GM13977 (cell line): ENCODE measurements at regions not wholly inside any gene's neighbourhood (a gene's known extent, or its start where the extent isn't known, plus 50 kb on each side); places are given as distances from the start of the nearest gene placed in this dataset.

ENCODE experiments used
- DNase-seq: peaks from one replicate; pipeline ENCODE4 v3.0.0; 2012; ENCODE audit warnings: low spot score
- in situ Hi-C: fragments of 300-500 bp; cut with MboI; formaldehyde crosslinking; loops from one replicate; pipeline ENCODE4 v1.12.0; 2022; ENCODE audit warnings: low sequenced_read_pairs, low pct_unique_long_range_greater_than_20kb, mixed read lengths, inconsistent platforms; ENCODE audit not compliant: unreplicated experiment
- TF ChIP-seq, protein P1 (sequence below): IDR thresholded peaks from 2 replicates; pipeline ENCODE4 v1.5.1; 2012; ENCODE audit warnings: mild to moderate bottlenecking, control low read depth; ENCODE audit not compliant: insufficient read depth; ENCODE audit errors: extremely low read depth, missing control alignments

DNA sequence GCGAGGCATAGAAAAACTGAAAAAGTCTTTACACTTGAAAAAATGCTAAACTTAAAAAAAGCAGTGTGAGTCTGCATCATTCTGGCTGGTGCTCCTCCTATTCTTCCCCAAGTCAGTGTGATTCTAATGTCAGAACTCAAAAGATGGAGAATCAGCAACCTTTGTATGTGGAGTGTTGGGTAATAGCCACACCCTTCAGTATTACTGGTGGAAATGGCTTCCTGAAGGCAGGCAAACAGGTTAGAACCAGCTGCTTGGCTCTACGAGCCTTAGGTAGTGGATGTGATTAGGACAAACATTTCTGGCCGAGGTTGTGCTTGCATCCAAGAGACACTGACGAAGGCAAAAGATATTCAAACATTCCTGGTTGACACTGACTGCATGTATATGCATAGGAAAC is 353.4 kb upstream of the TACR3 start:
- TF ChIP-seq, protein P1, sequence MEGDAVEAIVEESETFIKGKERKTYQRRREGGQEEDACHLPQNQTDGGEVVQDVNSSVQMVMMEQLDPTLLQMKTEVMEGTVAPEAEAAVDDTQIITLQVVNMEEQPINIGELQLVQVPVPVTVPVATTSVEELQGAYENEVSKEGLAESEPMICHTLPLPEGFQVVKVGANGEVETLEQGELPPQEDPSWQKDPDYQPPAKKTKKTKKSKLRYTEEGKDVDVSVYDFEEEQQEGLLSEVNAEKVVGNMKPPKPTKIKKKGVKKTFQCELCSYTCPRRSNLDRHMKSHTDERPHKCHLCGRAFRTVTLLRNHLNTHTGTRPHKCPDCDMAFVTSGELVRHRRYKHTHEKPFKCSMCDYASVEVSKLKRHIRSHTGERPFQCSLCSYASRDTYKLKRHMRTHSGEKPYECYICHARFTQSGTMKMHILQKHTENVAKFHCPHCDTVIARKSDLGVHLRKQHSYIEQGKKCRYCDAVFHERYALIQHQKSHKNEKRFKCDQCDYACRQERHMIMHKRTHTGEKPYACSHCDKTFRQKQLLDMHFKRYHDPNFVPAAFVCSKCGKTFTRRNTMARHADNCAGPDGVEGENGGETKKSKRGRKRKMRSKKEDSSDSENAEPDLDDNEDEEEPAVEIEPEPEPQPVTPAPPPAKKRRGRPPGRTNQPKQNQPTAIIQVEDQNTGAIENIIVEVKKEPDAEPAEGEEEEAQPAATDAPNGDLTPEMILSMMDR, result no peak
- no peak for DNase-seq
- in situ Hi-C loops, result loop anchor here (25.0 kb wide), 1 partner anchor 1389 kb away; the partner anchor contains the start of gene PPA2

DNA sequence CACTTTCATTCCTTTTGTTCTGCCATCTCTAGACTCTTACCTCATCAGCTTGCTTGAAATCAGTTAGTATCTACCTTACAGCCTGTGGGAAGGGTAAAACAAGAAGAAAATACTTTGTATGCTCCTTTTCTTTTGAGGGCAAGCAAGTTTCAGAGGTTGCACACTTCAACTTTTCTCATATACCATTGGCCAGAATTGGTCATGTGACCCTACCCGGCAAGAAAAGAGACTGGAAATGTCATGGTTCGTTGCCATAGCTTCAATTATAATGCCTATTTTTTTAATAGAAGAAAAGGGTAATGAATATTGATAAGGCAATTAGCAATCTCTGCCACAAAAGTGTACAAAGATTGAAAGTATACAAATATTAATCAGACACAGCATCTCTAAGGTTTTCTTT is 346.7 kb upstream of the TACR3 start:
- TF ChIP-seq, protein P1, result no peak
- DNase-seq, result no peak
- in situ Hi-C loops, result loop anchor here (10.0 to 25.0 kb wide), 2 partner anchors 798 to 1396 kb away; partner anchors contain the start of gene PPA2

DNA sequence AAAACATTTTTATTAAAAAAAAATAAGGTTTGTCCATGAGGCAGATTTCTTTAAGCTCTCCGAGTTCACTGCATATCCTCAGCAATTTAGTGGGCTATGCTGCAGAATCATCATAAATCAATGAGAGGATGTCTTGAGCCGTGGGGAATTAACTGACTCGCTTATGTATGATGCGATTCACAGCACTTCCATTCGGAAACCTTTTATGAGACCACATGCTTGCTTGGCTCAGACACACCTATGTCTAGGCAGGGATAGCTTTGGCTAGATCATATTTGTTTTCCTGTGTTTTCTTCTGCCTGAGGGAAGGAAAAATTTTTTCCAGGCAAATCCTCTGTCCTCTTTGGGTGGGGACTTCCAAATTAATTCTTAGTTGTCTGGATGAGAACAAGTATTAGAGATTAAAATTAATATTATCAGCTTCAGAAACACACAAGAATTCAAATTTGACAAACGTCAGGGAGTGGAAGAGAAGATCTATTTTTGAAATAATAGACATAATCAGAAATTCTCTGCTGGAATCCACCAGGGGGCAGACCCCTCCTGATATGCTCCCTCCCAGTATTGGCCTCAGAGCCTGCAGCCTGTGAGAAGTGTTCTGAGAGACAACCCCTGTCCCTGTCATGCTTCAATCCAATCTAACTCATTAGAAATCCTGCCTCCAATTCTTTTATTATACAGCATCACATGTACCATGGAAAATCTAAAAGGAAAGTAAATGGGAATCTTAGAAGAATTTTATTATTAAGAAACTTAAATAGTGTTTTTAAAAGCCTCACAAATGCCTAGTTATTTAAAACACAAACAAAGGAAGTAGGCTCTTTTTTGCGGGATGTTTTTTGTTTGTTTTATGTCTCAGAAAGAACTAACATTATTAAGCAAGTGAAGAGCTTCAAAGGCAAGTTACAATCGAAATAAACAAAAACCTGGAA is 345.1 kb upstream of the TACR3 start:
- TF ChIP-seq, protein P1, result peak; percentile 60
- DNase-seq, result peak; percentile 13
- in situ Hi-C loops, result loop anchor here (10.0 to 25.0 kb wide), 2 partner anchors 800 to 1397 kb away; partner anchors contain the start of gene PPA2

DNA sequence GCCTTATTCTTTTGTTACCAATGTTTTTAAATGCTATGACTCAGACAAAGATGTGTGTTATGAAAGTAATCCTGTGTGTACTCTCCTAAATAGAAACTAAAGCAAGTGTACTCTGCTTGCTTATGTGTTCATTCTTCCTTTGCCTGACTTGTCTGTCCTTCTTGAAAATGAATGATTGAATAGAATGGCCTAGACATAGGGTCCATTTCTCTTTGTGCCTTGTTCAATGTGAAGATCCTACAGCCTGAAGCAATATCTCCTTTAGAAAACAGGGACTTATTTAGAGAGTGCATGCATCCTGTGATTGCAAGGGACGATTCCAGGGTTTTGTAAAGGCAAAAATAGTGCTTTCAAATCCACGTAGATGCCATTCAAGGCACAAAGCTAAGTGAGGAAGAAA is 343.6 kb upstream of the TACR3 start:
- DNase-seq, result no peak
- TF ChIP-seq, protein P1, result no peak
- in situ Hi-C loops, result loop anchor here (10.0 to 25.0 kb wide), 2 partner anchors 801 to 1399 kb away; partner anchors contain the start of gene PPA2

DNA sequence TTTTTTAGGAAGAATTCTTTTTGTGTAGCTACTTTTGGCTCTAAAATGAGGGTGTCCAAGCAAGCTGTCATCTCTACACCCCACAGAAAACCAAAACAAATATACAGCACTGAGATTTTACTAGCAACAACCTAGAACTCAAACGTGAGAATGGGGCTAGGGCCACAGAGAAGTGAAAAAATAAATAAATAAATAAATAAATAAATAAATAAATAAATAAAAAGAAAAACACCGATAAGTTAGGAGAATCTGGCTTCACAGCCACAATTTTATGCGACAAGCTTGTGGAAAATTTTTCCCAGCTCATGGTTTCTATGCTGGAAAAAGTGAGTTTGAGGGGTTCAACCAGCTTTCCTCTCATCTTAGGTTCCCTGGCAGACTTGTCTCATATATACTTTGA is 324.6 kb upstream of the TACR3 start:
- TF ChIP-seq, protein P1, result no peak
- in situ Hi-C loops, result no loop called here
- DNase-seq, result no peak

DNA sequence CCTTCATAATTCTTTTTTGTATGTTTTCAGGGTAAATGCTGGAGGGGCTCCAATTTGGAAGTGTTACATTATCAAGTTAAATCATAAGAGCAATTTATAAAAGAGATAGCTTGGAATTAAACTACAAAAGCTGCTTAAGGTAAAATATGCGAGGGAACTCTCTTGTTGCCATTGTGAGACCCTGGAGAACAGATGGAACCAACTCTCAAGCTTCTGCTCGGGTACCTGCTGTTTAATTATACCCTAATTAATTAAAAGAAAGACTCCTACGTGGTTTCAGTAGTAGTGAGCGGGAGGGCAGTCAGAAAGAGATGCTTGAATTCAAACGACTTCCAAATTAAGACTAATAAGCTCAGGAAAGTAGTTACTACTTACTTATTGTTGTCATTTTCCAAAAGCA is 313.1 kb upstream of the TACR3 start:
- in situ Hi-C loops, result no loop called here
- TF ChIP-seq, protein P1, result no peak
- no peak for DNase-seq
